ENCODE measurements at regions not wholly inside any gene's neighbourhood (a gene's known extent, or its start where the extent isn't known, plus 50 kb on each side); places are given as distances from the start of the nearest gene placed in this dataset.

- 40% methylated on average over 5 of the region's 5 CpGs for WGBS (ENCODE audit: insufficient coverage, low coverage, missing lambda C conversion rate)
- TF ChIP-seq PHB2 (IDR thresholded peaks at IDR 0.05; ENCODE audit: low read depth): no peak
- TF ChIP-seq ZNF24 (IDR thresholded peaks at IDR 0.05): peak; percentile 84
- no peak for TF ChIP-seq ILK (tag; IDR thresholded peaks at IDR 0.05; ENCODE audit: borderline replicate concordance, low read depth)
- H3K4me3 ChIP-seq: no peak overlapping the region
- H4K20me1 ChIP-seq (replicated peaks; ENCODE audit: control insufficient read depth, insufficient read depth, low read length): no peaks in the 10 kb centered on the region
- intact Hi-C loops (cut with micrococcal nuclease) (no loop called here), in situ Hi-C loops (cut with MboI) (no loop called here)
- no peak overlapping the region for H3K4me2 ChIP-seq (ENCODE audit: insufficient read depth, low read length)
- BruUV-seq (replicated peaks): no TSS peak
- POLR2A ChIA-PET: no interaction called here
- no peak overlapping the region for H3K9ac ChIP-seq (ENCODE audit: insufficient read depth in 1 of 2, low read depth in 2 of 2, low read length in 2 of 2)
- no peaks in the 10 kb centered on the region for H3K9me3 ChIP-seq (replicated peaks; ENCODE audit: control insufficient read depth, insufficient read depth, low read depth, low read length)
- no peaks in the 10 kb centered on the region for H3K9me1 ChIP-seq (ENCODE audit: control insufficient read depth, insufficient read depth, low read length)
- CTCF ChIA-PET (ENCODE audit: low intra/inter-chr PET ratio): no interaction called here
- no peak overlapping the region for H3K27ac ChIP-seq (ENCODE audit: extremely low read depth, low read depth, low read length)
- no peaks in the 10 kb centered on the region for H3K79me2 ChIP-seq (ENCODE audit: control insufficient read depth, insufficient read depth, low read length)
- FAIRE-seq (no peak), ATAC-seq (no peak), DNase-seq (ENCODE audit: extremely low read depth in 1 of 4, low spot score in 3 of 4) (no peak)
- no peaks in the 10 kb centered on the region for H3K36me3 ChIP-seq (ENCODE audit: control insufficient read depth, insufficient read depth, low read length)
- H3K4me1 ChIP-seq (replicated peaks in 1 of 2; ENCODE audit: control insufficient read depth in 2 of 2, insufficient read depth in 2 of 2, low read length in 2 of 2): peaks cover 0 to 21% of the 10 kb centered on the region in 2 experiments; a peak in 4 of 5 replicates
- no peak overlapping the region for H2AFZ ChIP-seq (ENCODE audit: low read depth, low read length)
- no peaks in the 10 kb centered on the region for H3K27me3 ChIP-seq (ENCODE audit: control insufficient read depth in 2 of 2, insufficient read depth in 2 of 2, low read length in 2 of 2)
Measured at GRCh38 chr11:35061516-35062440, 77.2 kb upstream of the CD44 start.

GRCh38 chr11:35063488-35063931 lies 75.5 kb upstream of the CD44 start:
- ChIA-PET POLR2A (interaction anchor here (0.8 kb wide), 1 partner anchor 13 kb away, joined by 3 read pairs; no protein-coding TSS in a partner anchor), CTCF (ENCODE audit: low intra/inter-chr PET ratio) (no interaction called here)
- Histone ChIP-seq H3K9me3 (replicated peaks; ENCODE audit: control insufficient read depth, insufficient read depth, low read depth, low read length) (no peaks in the 10 kb centered on the region), H3K4me1 (replicated peaks in 1 of 2; ENCODE audit: control insufficient read depth in 2 of 2, insufficient read depth in 2 of 2, low read length in 2 of 2) (peaks cover 0 to 26% of the 10 kb centered on the region in 2 experiments; a peak in 4 of 5 replicates), H3K36me3 (ENCODE audit: control insufficient read depth, insufficient read depth, low read length) (no peaks in the 10 kb centered on the region), H3K4me2 (ENCODE audit: insufficient read depth, low read length) (no peak overlapping the region; the same call in 1 of the 2 replicates), H3K9me1 (ENCODE audit: control insufficient read depth, insufficient read depth, low read length) (no peaks in the 10 kb centered on the region), H2AFZ (ENCODE audit: low read depth, low read length) (0 out of 2 replicates have a peak overlapping the region, but pooled peaks have one; percentile 2), H3K4me3 (no peak overlapping the region), H3K27me3 (ENCODE audit: control insufficient read depth in 2 of 2, insufficient read depth in 2 of 2, low read length in 2 of 2) (no peaks in the 10 kb centered on the region), H3K27ac (ENCODE audit: extremely low read depth, low read depth, low read length) (no peak overlapping the region; the same call in 2 of the 3 replicates), H3K79me2 (ENCODE audit: control insufficient read depth, insufficient read depth, low read length) (no peaks in the 10 kb centered on the region), H4K20me1 (replicated peaks; ENCODE audit: control insufficient read depth, insufficient read depth, low read length) (no peaks in the 10 kb centered on the region), H3K9ac (ENCODE audit: insufficient read depth in 1 of 2, low read depth in 2 of 2, low read length in 2 of 2) (no peak overlapping the region)
- in situ Hi-C loops (cut with MboI): no loop called here
- 9% methylated on average over 6 of the region's 6 CpGs for WGBS (ENCODE audit: insufficient coverage, low coverage, missing lambda C conversion rate)
- FAIRE-seq (no peak), ATAC-seq (peak; percentile 70), DNase-seq (ENCODE audit: extremely low read depth in 1 of 4, low spot score in 3 of 4) (peak in 1 of 4 experiments; percentile 25)
- intact Hi-C loops (cut with micrococcal nuclease): no loop called here
- BruUV-seq (replicated peaks): no TSS peak
- TF ChIP-seq ERF (CRISPR knock-in tag; IDR thresholded peaks at IDR 0.05) (no peak), FOXP4 (CRISPR knock-in tag; IDR thresholded peaks at IDR 0.05; ENCODE audit: borderline replicate concordance) (no peak), HMBOX1 (IDR thresholded peaks at IDR 0.05) (peak; percentile 53; the same call in 1 of the 2 replicates), ZNF507 (tag; conservative IDR thresholded peaks at IDR 0.05) (no peak)
